HepG2 (cell line): ENCODE measurements at regions not wholly inside any gene's neighbourhood (a gene's known extent, or its start where the extent isn't known, plus 50 kb on each side); places are given as distances from the start of the nearest gene placed in this dataset.
A peak's percentile ranks its signal among the peaks of the same experiment; 100 is the strongest.

ENCODE experiments used
- ATAC-seq: fragments of 200-7000 bp; cut with Tn5 transposase; 3 replicates; pipeline ENCODE4 v1.9.1; 2020; ENCODE audit warnings: mild to moderate bottlenecking, moderate library complexity
- BruUV-seq: library from RNA; stranded (reverse); fragments of 400-500 nt; replicated peaks from 2 replicates; lab custom pipeline; 2021; lab: Mats Ljungman, UMichigan
- CTCF ChIA-PET: fragments of 300-600 bp; formaldehyde crosslinking; extraction: SDS; loops from one replicate; lab custom pipeline; 2021; ENCODE audit warnings: low total read pairs, inconsistent platforms, low intra/inter-chr PET ratio; lab: Yijun Ruan, JAX
- POLR2A ChIA-PET: fragments of 350-600 bp; sonication (Branson Sonifier 250); formaldehyde crosslinking; loops from one replicate; lab custom pipeline; 2020; ENCODE audit warnings: antibody characterized with exemption, inconsistent platforms; lab: Yijun Ruan, JAX
- DNase-seq: peaks from one replicate; pipeline ENCODE4 v3.0.0-alpha.2; 2015; ENCODE audit warnings: low spot score
- FAIRE-seq: peaks from 3 replicates; lab custom pipeline; 2011; peaks lifted over from hg19 to GRCh38; lab: Jason Lieb, UNC
- H2AFZ ChIP-seq: one replicate; pipeline ENCODE4 v1.6.1; 2011; ENCODE audit warnings: low read length, inconsistent platforms
- H3K27ac ChIP-seq: fragments of 300-600 bp; 3 replicates; pipeline ENCODE4 v1.8.0; 2011; ENCODE audit warnings: mixed run types, mild to moderate bottlenecking, mixed read lengths, low read length, inconsistent platforms; ENCODE audit not compliant: insufficient read depth; ENCODE audit errors: extremely low read length
- H3K27me3 ChIP-seq, 2 experiments: fragments of 200-600 bp in 1 of 2; 2 replicates in 1 of 2; 3 replicates in 1 of 2; pipeline versions ENCODE4 v1.6.0 to v1.8.0; 2011; ENCODE audit warnings: low read length in 2 of 2, mild to moderate bottlenecking in 2 of 2, moderate library complexity in 2 of 2, inconsistent platforms in 1 of 2; ENCODE audit not compliant: insufficient read depth in 2 of 2, control insufficient read depth in 1 of 2
- H3K36me3 ChIP-seq, 2 experiments: fragments of 200-600 bp in 1 of 2; replicated peaks in 1 of 2; 2 replicates in 1 of 2; 3 replicates in 1 of 2; pipeline versions ENCODE4 v1.5.1 to v1.8.0; 2011; ENCODE audit warnings: low read length in 2 of 2, inconsistent platforms in 1 of 2; ENCODE audit not compliant: insufficient read depth in 2 of 2, control insufficient read depth in 1 of 2
- H3K4me1 ChIP-seq: 2 replicates; pipeline ENCODE4 v1.5.1; 2012; ENCODE audit warnings: low read length, inconsistent platforms; ENCODE audit not compliant: insufficient read depth
- H3K4me2 ChIP-seq: 2 replicates; pipeline ENCODE4 v1.6.0; 2011; ENCODE audit warnings: low read depth, low read length, inconsistent platforms
- H3K4me3 ChIP-seq, 3 experiments: fragments of 200-600 bp in 1 of 3; sonication (generic), shearing (Covaris generic) in 1 of 3; replicated peaks in 1 of 3; 2 replicates each; pipeline ENCODE4 v1.5.1; 2011 to 2016; ENCODE audit warnings: low read length in 3 of 3, inconsistent platforms in 2 of 3, low read depth in 2 of 3, mild to moderate bottlenecking in 2 of 3, control low read depth in 1 of 3, mixed read lengths in 1 of 3; ENCODE audit not compliant: insufficient read depth in 1 of 3
- H3K79me2 ChIP-seq: one replicate; pipeline ENCODE4 v1.6.1; 2011; ENCODE audit warnings: low read length, inconsistent platforms; ENCODE audit not compliant: insufficient read depth
- H3K9ac ChIP-seq: 2 replicates; pipeline ENCODE4 v1.6.0; 2011; ENCODE audit warnings: mild to moderate bottlenecking, low read depth, low read length, inconsistent platforms; ENCODE audit not compliant: insufficient read depth
- H3K9me3 ChIP-seq: 2 replicates; pipeline ENCODE4 v1.5.1; 2012; ENCODE audit warnings: mild to moderate bottlenecking, low read length
- H4K20me1 ChIP-seq: 2 replicates; pipeline ENCODE4 v1.6.0; 2011; ENCODE audit warnings: inconsistent platforms, mild to moderate bottlenecking, low read length, moderate library complexity; ENCODE audit not compliant: insufficient read depth
- ESRRA ChIP-seq: sonication (generic); formaldehyde crosslinking; IDR thresholded peaks from 2 replicates; pipeline ENCODE4 v1.5.1; 2020; ENCODE audit warnings: mild to moderate bottlenecking, low read depth, missing genetic modification reagents
- ETV5 ChIP-seq: IDR thresholded peaks from 2 replicates; pipeline ENCODE4 v1.6.1; 2018; ENCODE audit warnings: missing biosample characterization, missing genetic modification reagents, inconsistent platforms, borderline replicate concordance
- FOSL2 ChIP-seq: sonication (generic); formaldehyde crosslinking; IDR thresholded peaks from 2 replicates; pipeline ENCODE4 v1.4.0; 2020; ENCODE audit warnings: missing genetic modification reagents
- IRF2 ChIP-seq: IDR thresholded peaks from 2 replicates; pipeline ENCODE4 v1.6.1; 2018; ENCODE audit warnings: missing genetic modification reagents, missing compliant biosample characterization
- MIXL1 ChIP-seq: IDR thresholded peaks from 2 replicates; pipeline ENCODE4 v1.6.1; 2016
- NFYB ChIP-seq: sonication (generic); formaldehyde crosslinking; IDR thresholded peaks from 2 replicates; pipeline ENCODE4 v1.4.0; 2020; ENCODE audit warnings: missing genetic modification reagents
- POGZ ChIP-seq: sonication (generic); formaldehyde crosslinking; IDR thresholded peaks from 2 replicates; pipeline ENCODE4 v1.4.0; 2020; ENCODE audit warnings: mild to moderate bottlenecking, missing genetic modification reagents
- RARA ChIP-seq: IDR thresholded peaks from 2 replicates; pipeline ENCODE4 v1.6.1; 2016; ENCODE audit warnings: missing genetic modification reagents, missing compliant biosample characterization
- TRAFD1 ChIP-seq: sonication (generic); formaldehyde crosslinking; IDR thresholded peaks from 2 replicates; pipeline ENCODE4 v1.5.1; 2020; ENCODE audit warnings: missing genetic modification reagents, mild to moderate bottlenecking, borderline replicate concordance
- USF2 ChIP-seq, 2 experiments: sonication (generic) in 1 of 2; formaldehyde crosslinking in 1 of 2; IDR thresholded peaks; 2 replicates each; pipeline versions ENCODE4 v1.5.1 to v1.6.1; 2011 to 2020; ENCODE audit warnings: borderline replicate concordance in 1 of 2, low read depth in 1 of 2, low read length in 1 of 2, mild to moderate bottlenecking in 1 of 2, missing genetic modification reagents in 1 of 2, moderate library complexity in 1 of 2
- ZNF430 ChIP-seq: sonication (generic); formaldehyde crosslinking; IDR thresholded peaks from 2 replicates; pipeline ENCODE4 v1.9.0; 2021; ENCODE audit warnings: mild to moderate bottlenecking, missing genetic modification reagents
- ZNF570 ChIP-seq: sonication (generic); formaldehyde crosslinking; IDR thresholded peaks from 2 replicates; pipeline ENCODE4 v1.4.0; 2020; ENCODE audit warnings: mild to moderate bottlenecking, missing genetic modification reagents, borderline replicate concordance
- ZNF710 ChIP-seq: sonication (generic); formaldehyde crosslinking; IDR thresholded peaks from 2 replicates; pipeline ENCODE4 v1.5.0; 2020; ENCODE audit warnings: mild to moderate bottlenecking, missing genetic modification reagents, borderline replicate concordance
- ZNF850 ChIP-seq: sonication (generic); formaldehyde crosslinking; conservative IDR thresholded peaks from 2 replicates; pipeline ENCODE4 v1.9.0; 2021; ENCODE audit warnings: mild to moderate bottlenecking, missing genetic modification reagents
- WGBS: methylation state at CpG from one replicate; pipeline ENCODE4 v1.1.6; 2017; ENCODE audit warnings: low lambda C conversion rate; 5-methylcytosine and 5-hydroxymethylcytosine counted together
- in situ Hi-C: cut with HindIII; loops from 2 replicates; pipeline ENCODE4 v1.10.0; 2017; ENCODE audit warnings: low pct_unique_long_range_greater_than_20kb; ENCODE audit not compliant: extremely low pct_ligation_motif_present
- intact Hi-C: fragments of 100-400 bp; cut with micrococcal nuclease; formaldehyde crosslinking; loops from one replicate; pipeline ENCODE4 v1.10.0; 2022; ENCODE audit not compliant: unreplicated experiment

- intact Hi-C loops (no loop called here), in situ Hi-C loops (no loop called here)
- peak overlapping the region; percentile 33 for H3K27ac ChIP-seq
- H3K27me3 ChIP-seq = no peaks in the 10 kb centered on the region; a peak in 1 of 5 replicates
- ATAC-seq (peak; percentile 97), DNase-seq (peak; percentile 89), FAIRE-seq (peak; percentile 92)
- peak overlapping the region in 2 of 3 experiments; percentile 9 to 42; a peak in 3 of 6 replicates for H3K4me3 ChIP-seq
- no peaks in the 10 kb centered on the region for H3K79me2 ChIP-seq
- peak overlapping the region; percentile 57 for H3K4me2 ChIP-seq
- ChIA-PET CTCF (no interaction called here), POLR2A (interaction anchor here (0.6 kb wide), 1 partner anchor 21 kb away, joined by 3 read pairs; no protein-coding TSS in a partner anchor)
- no TSS peak for BruUV-seq
- H3K4me1 ChIP-seq = peaks cover 28% of the 10 kb centered on the region
- H3K9me3 ChIP-seq = no peaks in the 10 kb centered on the region
- H2AFZ ChIP-seq = peak overlapping the region; percentile 15
- WGBS = 23% methylated on average over 11 of the region's 11 CpGs
- H3K36me3 ChIP-seq = no peaks in the 10 kb centered on the region
- H4K20me1 ChIP-seq = no peaks in the 10 kb centered on the region
- no peak overlapping the region for H3K9ac ChIP-seq
- TF ChIP-seq RARA (CRISPR knock-in tag) (peak; percentile 53; the same call in 1 of the 2 replicates), NFYB (CRISPR knock-in tag) (peak; percentile 30; the same call in 1 of the 2 replicates), POGZ (CRISPR knock-in tag) (no peak), ETV5 (CRISPR knock-in tag) (peak; percentile 10; the same call in 1 of the 2 replicates), ZNF430 (CRISPR knock-in tag) (0 out of 2 replicates have a peak, but pooled peaks have one; percentile 37), TRAFD1 (no peak), USF2 (IDR thresholded peaks at IDR 0.05; ENCODE audit: low read depth, low read length) (no peak), USF2 (CRISPR knock-in tag; IDR thresholded peaks at IDR 0.05; ENCODE audit: borderline replicate concordance) (no peak), MIXL1 (peak; percentile 91), ESRRA (CRISPR knock-in tag) (no peak), IRF2 (CRISPR knock-in tag) (0 out of 2 replicates have a peak, but pooled peaks have one; percentile 17), ZNF570 (CRISPR knock-in tag) (no peak), ZNF710 (CRISPR knock-in tag) (peak; percentile 61; the same call in 1 of the 2 replicates), ZNF850 (no peak), FOSL2 (peak; percentile 41; the same call in 1 of the 2 replicates)
These were observed 161.0 kb downstream of the SKIDA1 start for GRCh38 chr10:21364196-21365114.
